Left ventricle myocardium superior (tissue), 1 donor: ENCODE measurements at regions not wholly inside any gene's neighbourhood (a gene's known extent, or its start where the extent isn't known, plus 50 kb on each side); places are given as distances from the start of the nearest gene placed in this dataset.

Source experiments
- ATAC-seq: fragments of 200-7000 bp; cut with Tn5 transposase; one replicate; pipeline ENCODE4 v1.9.1; 2020; ENCODE audit warnings: mild to moderate bottlenecking, moderate library complexity
- DNase-seq: peaks from one replicate; pipeline ENCODE4 v3.0.0-alpha.2; 2020
- intact Hi-C: fragments of 100-400 bp; cut with micrococcal nuclease; formaldehyde crosslinking; loops from one replicate; pipeline ENCODE4 v1.11.0; 2022
- donor health status: DM: no; HTN: yes; CAD: no; lungs with severe emphysema.

DNA sequence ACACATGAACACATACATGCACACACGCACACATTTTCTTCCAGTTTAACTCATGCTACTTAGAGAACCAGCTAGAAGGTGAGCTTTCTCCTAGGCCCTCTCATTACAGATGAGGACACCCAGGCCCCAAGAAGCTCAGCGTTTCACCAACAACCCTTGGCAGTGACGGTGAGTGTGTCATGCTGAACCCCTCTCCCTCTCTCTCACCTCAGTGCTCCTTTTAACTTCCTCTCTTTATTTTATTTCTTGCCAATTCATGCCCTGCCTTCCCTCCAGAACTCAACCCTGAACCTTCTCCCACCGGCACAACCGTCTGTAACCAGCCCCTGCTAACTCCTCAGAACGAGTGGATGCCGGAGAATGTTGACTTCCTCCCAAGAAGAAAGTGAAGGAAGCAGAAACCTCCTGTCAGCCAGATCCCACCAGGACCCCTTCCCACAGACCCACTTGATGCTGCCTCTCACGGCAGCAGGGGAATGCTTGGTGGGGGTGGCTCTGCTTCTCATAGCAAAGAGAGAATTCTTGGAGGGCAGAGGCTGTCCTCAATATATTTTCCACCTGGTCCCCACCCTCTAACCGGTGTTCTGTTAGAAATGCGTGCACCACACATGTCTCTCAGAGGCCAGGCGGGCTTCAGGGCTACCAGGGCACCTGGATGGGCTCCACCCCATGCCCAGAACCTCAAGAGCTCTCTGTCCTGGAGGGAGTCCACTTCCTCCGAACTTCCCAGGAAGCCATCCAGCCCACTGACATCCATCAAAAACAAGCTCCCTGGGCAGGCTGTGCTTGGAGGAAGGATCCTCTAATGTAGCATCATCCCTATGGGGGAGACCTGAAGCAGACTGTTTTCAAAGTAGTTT is 134.0 kb downstream of the TOMM20 start:
- intact Hi-C loops, result loop anchor here (10.0 kb wide), 1 partner anchor 80 kb away; no protein-coding TSS in a partner anchor
- DNase-seq, result no peak
- ATAC-seq, result no peak

DNA sequence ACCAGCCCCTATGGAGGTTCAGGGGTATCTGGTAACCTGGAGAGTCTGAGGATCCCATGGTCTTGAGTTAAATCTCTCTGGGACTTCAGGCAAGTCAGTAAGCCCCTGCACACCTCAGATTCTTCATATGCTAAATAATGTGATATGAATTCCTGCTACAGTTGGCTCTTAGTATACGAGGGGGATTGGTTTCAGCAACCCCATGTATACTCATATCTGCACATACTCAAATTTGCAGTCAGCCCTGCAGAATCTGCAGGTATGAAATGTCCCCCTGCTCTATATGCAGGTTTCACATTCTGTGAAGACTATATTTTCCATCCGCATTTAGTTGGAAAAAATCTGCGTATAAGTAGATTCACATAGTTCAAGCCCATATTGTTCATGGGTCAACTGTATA is 136.6 kb downstream of the TOMM20 start:
- DNase-seq, result no peak
- intact Hi-C loops, result loop anchor here (10.0 kb wide), 1 partner anchor 83 kb away; no protein-coding TSS in a partner anchor
- no peak for ATAC-seq

DNA sequence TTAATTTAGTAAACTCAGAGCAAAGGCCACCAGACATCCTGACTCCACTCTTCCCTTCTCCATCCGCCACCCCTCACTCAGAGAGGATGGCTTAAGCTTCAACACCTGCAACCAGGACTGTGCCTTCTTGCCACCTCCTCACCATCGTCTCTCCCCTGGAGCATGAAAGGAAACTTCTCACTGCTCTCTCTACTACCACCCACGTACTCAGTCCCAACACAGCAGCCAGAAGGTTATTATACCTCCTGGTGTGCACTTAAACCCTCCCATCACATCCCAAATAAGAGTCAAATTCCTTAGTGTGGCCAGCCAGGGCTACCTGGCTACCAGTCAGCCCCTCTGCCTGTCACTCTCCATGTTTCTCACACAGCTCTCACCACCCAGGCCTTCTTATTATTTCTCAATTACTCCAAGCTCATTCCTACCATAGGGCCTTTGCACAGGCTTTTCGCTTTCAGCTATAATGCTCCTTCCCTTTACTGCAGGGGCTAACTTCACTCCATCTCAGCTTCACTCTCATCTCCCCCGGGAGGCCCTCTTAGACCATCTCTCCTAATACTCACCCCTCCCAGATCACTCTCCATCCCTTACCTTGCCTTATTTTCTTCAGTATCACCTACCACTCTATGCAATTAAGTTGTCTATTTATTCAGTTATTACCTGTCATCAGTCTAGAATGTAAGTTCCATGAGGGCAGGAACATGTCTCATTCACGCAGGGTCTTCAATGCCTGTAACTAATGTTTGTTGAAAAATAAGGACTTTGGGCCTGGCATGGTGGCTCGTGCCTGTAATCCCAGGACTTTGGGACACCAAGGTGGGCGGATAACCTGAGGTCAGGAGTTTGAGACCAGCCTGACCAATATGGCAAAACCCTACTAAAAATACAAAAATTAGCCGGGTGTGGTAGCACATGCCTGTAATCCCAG is 137.5 kb downstream of the TOMM20 start:
- ATAC-seq (no peak), DNase-seq (no peak)
- intact Hi-C loops, result loop anchor here (10.0 kb wide), 1 partner anchor 84 kb away; no protein-coding TSS in a partner anchor

DNA sequence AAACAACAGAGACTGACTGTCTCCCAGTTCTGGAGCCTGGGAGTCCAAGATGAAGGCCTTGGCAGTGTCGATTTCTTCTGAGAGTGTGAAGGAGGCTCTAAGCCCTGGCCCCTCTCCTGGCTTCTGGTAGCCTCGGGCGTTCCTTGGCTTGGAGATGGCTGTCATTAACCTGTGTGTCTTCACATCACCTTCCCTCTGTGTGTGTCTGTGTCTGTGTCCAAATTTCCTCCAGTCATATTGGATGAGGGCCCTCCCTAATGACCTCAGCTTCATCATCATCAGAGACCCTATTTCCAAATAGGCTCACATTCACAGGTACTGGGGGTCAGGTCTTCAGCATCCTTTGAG is 138.3 kb downstream of the TOMM20 start:
- no peak for DNase-seq
- intact Hi-C loops, result loop anchor here (10.0 kb wide), 1 partner anchor 84 kb away; no protein-coding TSS in a partner anchor
- no peak for ATAC-seq

DNA sequence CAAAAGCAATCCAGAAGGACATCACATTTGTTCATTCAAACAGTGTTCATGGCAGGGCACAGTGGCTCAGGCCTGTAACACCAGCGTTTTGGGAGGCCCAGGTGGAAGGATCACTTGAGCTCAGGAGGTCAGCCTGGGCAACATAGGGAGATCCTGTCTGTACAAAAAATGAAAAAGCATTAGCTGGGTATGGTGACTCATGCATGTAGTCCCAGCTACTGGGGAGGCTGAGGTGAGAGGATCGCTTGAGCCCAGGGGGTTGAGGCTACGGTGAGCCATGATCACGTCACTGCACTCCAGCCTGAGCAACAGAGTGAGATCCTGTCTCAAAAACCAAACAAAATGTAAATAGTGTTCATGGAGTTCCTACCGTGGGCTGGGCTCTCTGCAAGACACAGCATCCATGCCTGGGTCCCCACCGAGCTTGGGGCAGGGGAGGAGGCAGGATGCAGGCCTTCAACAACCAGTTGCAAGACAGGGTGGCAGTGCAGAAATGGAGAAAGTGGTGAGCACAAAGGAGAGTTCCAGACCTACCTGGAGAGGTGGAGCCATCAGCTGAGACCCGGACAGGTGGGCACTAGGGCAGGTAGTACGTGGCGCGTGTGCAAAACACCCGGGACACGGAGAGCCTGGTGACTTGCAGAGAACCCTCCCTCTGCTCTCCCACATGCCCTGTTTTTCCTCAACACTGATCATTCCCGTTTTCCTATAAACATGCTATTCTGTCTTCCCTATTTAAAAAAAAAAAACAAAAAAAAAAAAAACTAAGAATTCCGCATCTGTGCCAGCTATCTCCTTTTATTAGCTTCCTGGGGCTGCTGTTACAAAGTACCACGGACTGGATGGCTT is 138.9 kb downstream of the TOMM20 start:
- intact Hi-C loops, result loop anchor here (10.0 kb wide), 2 partner anchors 85 to 385 kb away; no protein-coding TSS in a partner anchor
- ATAC-seq (no peak), DNase-seq (no peak)

DNA sequence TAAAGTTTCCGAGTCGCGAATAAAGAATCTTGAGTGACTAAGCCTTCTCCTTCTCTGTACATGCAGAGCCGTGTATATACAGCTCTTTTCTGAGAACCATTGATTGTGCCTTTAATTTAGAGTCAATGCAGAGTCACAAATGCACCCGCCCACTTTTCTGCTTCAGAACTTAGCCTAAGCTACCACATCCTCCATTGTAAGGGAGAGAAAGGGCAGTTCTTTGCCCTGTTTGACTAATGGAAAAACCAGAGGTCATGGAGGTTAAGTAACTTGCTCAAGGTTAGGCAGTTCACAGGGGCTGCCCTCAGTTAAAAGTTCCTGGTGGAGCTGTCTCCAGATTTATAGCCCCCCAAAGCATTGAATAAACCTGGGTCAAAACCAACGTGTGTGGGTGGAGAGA is 139.6 kb downstream of the TOMM20 start:
- intact Hi-C loops, result loop anchor here (10.0 kb wide), 1 partner anchor 384 kb away; no protein-coding TSS in a partner anchor
- no peak for DNase-seq
- ATAC-seq, result no peak

DNA sequence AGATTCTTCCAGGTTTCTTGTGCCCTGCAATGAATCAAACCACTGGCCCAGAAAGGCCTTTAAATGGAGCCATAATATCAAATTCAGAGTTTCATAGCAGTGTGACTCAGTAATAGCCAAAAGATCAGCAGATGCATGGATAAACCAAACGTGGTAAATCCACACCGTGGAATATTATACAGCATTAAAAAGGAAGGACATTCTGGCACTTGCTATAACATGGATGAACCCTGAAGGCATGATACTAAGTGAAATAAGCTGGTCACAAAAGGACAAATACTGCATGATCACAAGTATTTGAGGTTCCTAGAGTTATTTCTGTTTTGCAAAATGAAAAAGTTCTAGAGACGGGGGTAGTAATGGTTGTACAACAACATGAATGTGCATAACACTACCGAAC is 140.1 kb downstream of the TOMM20 start:
- ATAC-seq (no peak), DNase-seq (no peak)
- intact Hi-C loops, result loop anchor here (10.0 kb wide), 1 partner anchor 384 kb away; no protein-coding TSS in a partner anchor

DNA sequence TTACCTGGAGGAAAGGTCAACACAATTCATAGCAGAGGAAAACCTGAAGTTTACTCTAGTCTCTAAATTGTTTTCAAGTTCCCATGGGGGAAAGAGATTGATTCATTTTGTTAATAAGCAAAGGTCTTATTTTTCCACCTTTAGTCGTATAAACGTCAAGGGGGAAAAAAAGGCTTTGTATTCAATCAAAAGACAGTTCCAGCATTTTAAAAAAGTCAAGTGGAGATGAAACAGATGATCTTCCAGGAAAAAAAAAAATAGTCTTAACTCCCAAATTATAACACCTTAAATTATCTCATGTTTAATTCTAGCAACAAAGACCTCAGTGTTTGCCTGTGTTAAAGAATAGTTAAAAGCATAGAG is 140.5 kb downstream of the TOMM20 start:
- intact Hi-C loops, result loop anchor here (10.0 kb wide), 1 partner anchor 383 kb away; no protein-coding TSS in a partner anchor
- no peak for ATAC-seq

DNA sequence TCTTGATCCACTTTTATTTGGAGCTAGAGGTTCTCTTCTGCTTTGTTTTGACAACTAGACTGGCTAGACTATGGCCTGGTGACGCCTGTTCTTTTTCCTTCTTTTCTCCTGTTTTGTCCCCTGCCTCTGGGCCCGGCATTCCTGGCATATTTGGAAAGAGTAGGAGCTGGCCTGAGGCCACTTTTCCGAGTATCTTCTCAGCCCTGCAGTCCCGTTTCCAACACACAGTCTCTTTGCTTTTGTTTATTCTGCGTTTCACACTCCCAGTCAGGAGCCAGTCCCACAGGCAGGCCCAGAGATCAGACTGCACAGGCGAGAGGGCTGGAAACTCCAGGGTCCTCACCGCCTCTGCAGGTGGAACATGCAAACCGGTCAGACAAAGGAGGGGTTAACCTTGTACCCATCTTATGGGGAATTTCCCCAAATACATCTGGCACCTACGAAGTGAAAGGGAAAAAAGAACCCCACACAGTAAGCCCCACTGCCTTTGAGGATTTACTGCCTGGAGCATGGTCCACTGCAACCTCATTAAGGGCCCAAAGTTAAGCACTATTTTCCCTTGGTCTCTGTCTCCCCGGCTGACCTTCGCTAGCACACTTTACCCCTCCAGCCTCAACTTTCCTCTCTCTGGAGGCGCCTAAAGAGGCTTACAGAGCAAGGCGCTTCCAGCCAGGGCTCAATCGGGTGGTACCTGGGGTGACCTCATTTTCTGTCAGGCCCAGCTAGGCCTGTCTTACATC is 141.1 kb downstream of the TOMM20 start:
- intact Hi-C loops, result loop anchor here (10.0 kb wide), 1 partner anchor 383 kb away; no protein-coding TSS in a partner anchor
- DNase-seq, result peak; percentile 73
- peak; percentile 91 for ATAC-seq

More for the DNA sequence above, 140.5 kb downstream of the TOMM20 start:
- DNase-seq, result no peak

DNA sequence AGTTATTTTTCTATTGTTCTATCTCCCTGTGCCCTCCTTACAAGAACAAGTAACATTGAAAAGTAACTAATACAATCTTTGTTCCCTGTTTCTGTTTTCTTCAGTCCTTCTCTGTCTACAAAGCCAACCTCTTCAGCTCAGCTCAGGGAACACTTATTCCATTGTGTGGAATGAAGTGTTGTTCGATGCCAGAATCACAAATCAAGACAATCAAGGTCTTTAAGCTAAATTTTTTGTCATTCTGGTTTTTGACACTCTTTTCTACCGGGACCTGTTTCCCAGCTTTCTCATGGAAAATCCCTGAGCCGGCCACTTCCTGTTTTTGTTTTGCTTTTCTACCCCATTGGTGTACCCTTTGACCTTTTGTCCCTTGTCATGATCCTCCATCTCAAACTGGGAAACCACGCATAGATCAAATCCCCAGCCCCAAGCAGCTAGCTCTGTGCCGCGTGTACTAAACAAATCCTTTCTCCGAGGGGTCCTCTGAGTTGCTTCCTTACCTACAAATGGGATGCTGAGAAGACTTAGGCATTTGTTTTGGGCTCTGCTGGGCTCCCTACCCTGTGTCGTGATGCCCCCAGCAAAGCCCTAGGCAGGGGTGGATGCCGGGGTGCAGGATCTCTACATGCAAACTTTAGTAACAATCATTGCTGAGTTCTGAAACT is 141.8 kb downstream of the TOMM20 start:
- ATAC-seq, result peak; percentile 54
- DNase-seq, result no peak
- intact Hi-C loops, result loop anchor here (10.0 kb wide), 1 partner anchor 382 kb away; no protein-coding TSS in a partner anchor

DNA sequence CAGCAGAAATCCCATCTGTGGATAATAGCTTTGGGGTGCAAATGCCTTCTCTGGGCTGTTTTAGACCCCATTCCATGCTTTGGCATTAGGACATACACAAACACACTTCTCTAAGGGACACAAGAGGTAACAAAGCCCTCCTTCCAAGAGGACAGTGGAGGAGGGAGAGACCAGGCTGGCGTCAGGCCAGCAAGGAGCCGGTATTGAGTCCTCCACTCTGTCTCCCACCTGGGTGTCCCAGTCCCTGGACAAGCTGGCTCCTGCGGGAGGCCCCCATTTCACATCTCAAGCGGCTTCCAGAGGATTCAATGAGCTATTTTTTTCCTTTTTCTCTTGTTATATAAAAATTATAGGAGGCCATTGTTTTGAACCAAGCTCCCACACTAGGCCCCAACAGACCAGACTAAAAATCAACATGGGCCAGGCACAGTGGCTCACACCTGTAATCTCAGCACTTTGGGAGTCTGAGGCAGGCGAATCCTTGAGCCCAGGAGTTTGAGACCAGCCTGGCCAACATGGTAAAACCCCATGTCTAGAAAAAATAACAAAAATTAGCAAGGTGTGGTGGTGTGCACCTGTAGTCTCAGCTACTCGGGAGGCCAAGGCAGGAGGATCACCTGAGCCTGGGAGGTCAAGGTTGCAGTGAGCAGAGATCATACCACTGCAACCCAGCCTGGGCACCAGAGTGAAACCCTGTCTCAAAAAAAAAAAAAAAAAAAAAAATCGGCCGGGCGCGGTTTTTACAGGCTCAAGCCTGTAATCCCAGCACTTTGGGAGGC is 142.9 kb downstream of the TOMM20 start:
- intact Hi-C loops, result loop anchor here (10.0 kb wide), 1 partner anchor 381 kb away; no protein-coding TSS in a partner anchor
- ATAC-seq (no peak), DNase-seq (no peak)

DNA sequence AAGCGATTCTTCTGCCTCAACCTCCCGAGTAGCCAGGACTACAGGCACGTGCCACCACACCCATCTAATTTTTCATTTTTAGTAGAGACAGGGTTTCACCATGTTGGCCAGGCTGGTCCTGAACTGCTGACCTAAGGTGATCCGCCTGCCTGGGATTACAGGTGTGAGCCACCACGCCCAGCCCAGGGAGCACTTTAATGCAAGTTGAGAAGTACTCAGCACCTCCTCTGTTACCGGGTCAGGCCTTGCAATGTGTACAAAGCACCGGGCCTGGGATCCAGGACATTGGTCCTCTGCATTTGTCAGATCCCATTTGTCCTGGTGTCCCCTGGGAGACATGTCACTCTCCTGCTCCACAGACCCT is 143.6 kb downstream of the TOMM20 start:
- no peak for DNase-seq
- intact Hi-C loops, result loop anchor here (10.0 kb wide), 1 partner anchor 380 kb away; no protein-coding TSS in a partner anchor
- no peak for ATAC-seq

DNA sequence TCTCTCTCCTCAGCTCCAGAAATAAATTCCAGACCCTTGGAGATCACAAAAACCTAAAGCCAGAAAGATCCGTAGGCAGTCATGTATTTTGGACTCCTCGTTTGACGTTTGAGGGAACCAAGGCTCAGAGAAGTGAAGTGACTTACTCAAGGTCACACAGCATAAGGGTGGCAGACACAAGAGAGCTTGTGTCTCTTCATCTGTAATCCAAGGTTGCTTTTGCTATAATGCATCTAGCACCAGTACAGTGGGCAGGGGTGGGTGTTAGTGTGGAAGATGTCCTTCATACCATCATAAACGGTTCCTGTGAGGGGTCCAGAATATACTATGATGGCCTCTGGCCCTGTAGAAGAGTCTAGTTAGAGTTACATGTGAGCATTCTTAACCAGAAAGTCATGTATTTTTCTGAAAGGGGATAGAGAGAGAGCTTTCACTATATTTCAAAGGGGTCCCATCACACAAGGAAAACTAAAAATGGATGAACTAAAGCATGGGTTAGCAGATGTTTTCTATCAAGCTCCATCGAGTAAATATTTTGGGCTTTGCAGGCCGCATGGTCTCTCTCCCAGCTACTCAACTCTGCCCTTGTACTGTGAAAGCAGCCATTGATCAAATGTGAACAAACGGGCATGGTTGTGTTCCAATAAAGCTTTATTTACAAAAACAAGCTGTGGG is 144.9 kb downstream of the TOMM20 start:
- ATAC-seq (no peak), DNase-seq (no peak)
- intact Hi-C loops, result loop anchor here (10.0 kb wide), 1 partner anchor 379 kb away; no protein-coding TSS in a partner anchor

DNA sequence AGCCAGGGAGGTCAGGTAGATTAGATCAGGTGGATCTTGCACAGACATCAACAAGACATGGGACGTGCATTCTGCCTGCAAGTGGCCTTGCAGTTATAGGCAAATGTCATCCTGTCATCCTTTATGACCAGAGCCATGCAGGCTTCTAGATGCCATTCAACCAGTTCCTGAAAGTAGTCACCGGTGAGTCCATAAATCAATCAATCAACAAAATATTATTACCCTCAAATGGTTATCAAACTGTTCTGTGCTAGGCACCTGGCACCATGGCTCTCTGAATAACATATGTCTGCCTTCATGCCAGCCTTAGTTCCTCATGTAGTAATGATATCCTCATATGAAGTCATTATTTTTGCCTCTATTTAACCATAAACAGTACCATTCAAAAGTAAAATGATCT is 146.9 kb downstream of the TOMM20 start:
- ATAC-seq (no peak), DNase-seq (no peak)
- intact Hi-C loops, result loop anchor here (10.0 kb wide), 1 partner anchor 377 kb away; no protein-coding TSS in a partner anchor

DNA sequence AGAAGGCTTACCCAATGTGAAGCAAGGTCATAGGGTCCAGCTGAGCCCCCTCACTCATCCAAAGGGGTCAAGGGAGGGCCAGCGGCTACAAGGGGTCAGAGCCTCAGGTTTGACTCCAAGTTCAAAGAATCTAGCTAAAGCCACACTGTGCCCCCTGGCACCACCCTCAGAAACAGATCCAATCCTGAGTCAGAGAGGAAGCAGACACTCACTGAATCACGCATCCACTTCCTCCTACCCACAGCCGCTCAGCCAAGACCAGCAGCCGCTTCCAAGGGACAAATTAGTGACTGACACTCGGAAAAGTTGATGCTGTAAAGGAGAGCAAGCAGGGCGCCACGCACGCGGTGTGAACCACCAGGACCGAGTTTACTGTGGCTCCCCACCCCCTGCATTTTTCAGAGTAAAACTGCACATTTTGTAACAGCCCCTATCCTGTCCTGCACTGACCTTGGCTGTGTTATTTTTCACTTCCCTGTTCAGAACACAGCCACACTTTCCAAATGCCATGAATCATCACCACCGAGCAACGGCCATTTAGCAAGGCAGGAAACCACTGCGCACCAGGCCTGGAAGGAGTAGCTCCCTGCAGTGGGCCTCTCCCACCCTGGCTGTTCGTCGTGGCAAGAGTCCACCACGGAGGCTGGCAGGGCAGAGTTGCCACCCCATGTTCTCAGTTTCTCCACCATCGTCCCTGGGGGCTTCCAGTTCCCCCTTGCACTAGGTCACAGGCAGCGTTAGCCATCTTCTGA is 147.8 kb downstream of the TOMM20 start:
- DNase-seq (peak; percentile 82), ATAC-seq (peak; percentile 81)
- intact Hi-C loops, result loop anchor here (10.0 kb wide), 1 partner anchor 376 kb away; no protein-coding TSS in a partner anchor
